Upper lobe of left lung (tissue), 6 donors: ENCODE measurements at regions not wholly inside any gene's neighbourhood (a gene's known extent, or its start where the extent isn't known, plus 50 kb on each side); places are given as distances from the start of the nearest gene placed in this dataset.

ENCODE experiments used
- ATAC-seq, 2 donors: fragments of 200-7000 bp; cut with Tn5 transposase; one replicate each; pipeline ENCODE4 v1.9.1; 2022; ENCODE audit warnings: mild to moderate bottlenecking in 2 of 2, moderate library complexity in 2 of 2; ENCODE audit not compliant: low FRiP score in 2 of 2
- DNase-seq, 2 donors: peaks; one replicate each; pipeline ENCODE4 v3.0.0-alpha.2; 2019 to 2020
- H3K27ac ChIP-seq, 4 donors: fragments of 200-600 bp; sonication (generic); one replicate each; pipeline ENCODE4 v1.5.1; 2016 to 2019
- H3K27me3 ChIP-seq, 4 donors: fragments of 200-600 bp; sonication (generic); one replicate each; pipeline ENCODE4 v1.5.1; 2017 to 2019
- H3K36me3 ChIP-seq, 4 donors: fragments of 200-600 bp; sonication (generic); one replicate each; pipeline ENCODE4 v1.5.1; 2016 to 2019
- H3K4me1 ChIP-seq, 4 donors: fragments of 200-600 bp; sonication (generic); one replicate each; pipeline ENCODE4 v1.5.1; 2018 to 2019
- H3K4me3 ChIP-seq, 4 donors: fragments of 200-600 bp; sonication (generic); one replicate each; pipeline ENCODE4 v1.5.1; 2017 to 2019; ENCODE audit warnings: mild to moderate bottlenecking in 2 of 4, moderate library complexity in 1 of 4
- H3K9me3 ChIP-seq, 4 donors: fragments of 200-600 bp; sonication (generic); one replicate each; pipeline ENCODE4 v1.5.1; 2018 to 2019
- CTCF ChIP-seq, 6 experiments: fragments of 450-650 bp in 4 of 6; fragments of 200-600 bp in 2 of 6; sonication (generic) in 2 of 6; IDR thresholded peaks; one replicate each; pipeline ENCODE4 v1.5.1; 2016 to 2019; ENCODE audit warnings: antibody characterized with exemption in 6 of 6
- EP300 ChIP-seq, 4 donors: sonication (generic); formaldehyde crosslinking; IDR thresholded peaks; one replicate each; pipeline ENCODE4 v1.5.1; 2017; ENCODE audit warnings: antibody characterized with exemption in 4 of 4, control low read depth in 2 of 4
- POLR2A ChIP-seq, 4 donors: fragments of 450-650 bp; IDR thresholded peaks; one replicate each; pipeline ENCODE4 v1.5.1; 2016 to 2017; ENCODE audit warnings: antibody characterized with exemption in 4 of 4, mild to moderate bottlenecking in 2 of 4
- POLR2AphosphoS5 ChIP-seq, 2 donors: sonication (generic); formaldehyde crosslinking; IDR thresholded peaks; one replicate each; pipeline ENCODE4 v1.5.1; 2017; ENCODE audit warnings: antibody characterized with exemption in 2 of 2
- WGBS, 2 donors: methylation state at CpG; one replicate each; pipeline ENCODE4 v1.1.5; 2017 to 2018; 5-methylcytosine and 5-hydroxymethylcytosine counted together
- donor health status: DM: no; HTN: no; CAD: no; lungs with moderate emphysema.
- donor health status: DM: no; HTN: yes; CAD: no; lungs with severe emphysema.

- Histone ChIP-seq H3K36me3 (peaks cover 7 to 42% (median 27%) of the 10 kb centered on the region in 4 donors), H3K27me3 (no peaks in the 10 kb centered on the region), H3K27ac (peak overlapping the region; percentile 72 to 87 (median 82)), H3K4me1 (peaks cover 65 to 77% (median 68%) of the 10 kb centered on the region in 4 donors), H3K9me3 (no peaks in the 10 kb centered on the region), H3K4me3 (peak overlapping the region in 1 of 4 donors; percentile 47)
- no peak for DNase-seq
- ATAC-seq = no peak
- WGBS, 2 donors = 93 to 96% methylated on average over 11 to 12 of the region's 12 CpGs
- no peak for TF ChIP-seq EP300 (IDR thresholded peaks at IDR 0.05)
- TF ChIP-seq CTCF (IDR thresholded peaks at IDR 0.05) = no peak
- no peak for TF ChIP-seq POLR2AphosphoS5 (IDR thresholded peaks at IDR 0.05)
- no peak for TF ChIP-seq POLR2A (IDR thresholded peaks at IDR 0.05)
These were observed 111.2 kb downstream of the NCOR2 start for GRCh38 chr12:124456133-124456651.

- Histone ChIP-seq H3K27ac (peak overlapping the region in 3 of 4 donors; percentile 80 to 87 (median 81)), H3K9me3 (no peaks in the 10 kb centered on the region), H3K36me3 (peaks cover 7 to 40% (median 27%) of the 10 kb centered on the region in 4 donors), H3K4me3 (no peak overlapping the region), H3K27me3 (no peaks in the 10 kb centered on the region), H3K4me1 (peaks cover 65 to 82% (median 68%) of the 10 kb centered on the region in 4 donors)
- DNase-seq (no peak), ATAC-seq (no peak)
- 86 to 88% methylated on average over 4 to 9 of the region's 9 CpGs for WGBS, 2 donors
- TF ChIP-seq CTCF (IDR thresholded peaks at IDR 0.05) = no peak
- no peak for TF ChIP-seq POLR2AphosphoS5 (IDR thresholded peaks at IDR 0.05)
- no peak for TF ChIP-seq POLR2A (IDR thresholded peaks at IDR 0.05)
- TF ChIP-seq EP300 (IDR thresholded peaks at IDR 0.05) = no peak
These were observed 112.1 kb downstream of the NCOR2 start for GRCh38 chr12:124455336-124455735.

- Histone ChIP-seq H3K9me3 (no peaks in the 10 kb centered on the region), H3K27me3 (no peaks in the 10 kb centered on the region), H3K4me3 (no peak overlapping the region), H3K36me3 (peaks cover 5 to 40% (median 26%) of the 10 kb centered on the region in 4 donors), H3K4me1 (peaks cover 65 to 82% (median 68%) of the 10 kb centered on the region in 4 donors), H3K27ac (peak overlapping the region; percentile 80 to 87 (median 82))
- ATAC-seq (no peak), DNase-seq (no peak)
- 52 to 57% methylated on average over 13 of the region's 13 CpGs for WGBS, 2 donors
- TF ChIP-seq POLR2A (IDR thresholded peaks at IDR 0.05) = no peak
- no peak for TF ChIP-seq CTCF (IDR thresholded peaks at IDR 0.05)
- TF ChIP-seq POLR2AphosphoS5 (IDR thresholded peaks at IDR 0.05) = no peak
- no peak for TF ChIP-seq EP300 (IDR thresholded peaks at IDR 0.05)
These were observed 112.7 kb downstream of the NCOR2 start for GRCh38 chr12:124454735-124455134.

DNA sequence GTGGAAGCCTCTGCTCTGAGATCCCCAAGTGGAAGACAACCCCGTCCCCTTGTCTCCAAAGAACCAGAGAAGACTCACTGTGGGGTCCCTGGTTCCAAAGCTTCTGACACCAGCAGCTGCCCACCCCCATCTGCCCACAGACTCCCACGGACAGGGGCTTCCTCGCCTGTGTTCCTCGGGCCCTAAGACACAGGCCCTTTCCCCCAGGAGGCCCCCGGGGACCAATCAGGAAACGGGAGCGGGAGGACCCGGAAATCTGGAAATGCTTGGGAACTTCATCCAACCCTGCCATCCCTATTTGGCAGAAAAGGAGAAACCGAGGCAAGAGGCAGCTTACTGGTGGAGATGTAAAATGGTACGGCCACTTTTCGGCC, 113.1 kb downstream of the NCOR2 start:
- peak overlapping the region; percentile 80 to 87 (median 82) for H3K27ac ChIP-seq
- DNase-seq (no peak), ATAC-seq (no peak)
- H3K4me1 ChIP-seq = peaks cover 65 to 82% (median 68%) of the 10 kb centered on the region in 4 donors
- H3K36me3 ChIP-seq = peaks cover 5 to 40% (median 28%) of the 10 kb centered on the region in 4 donors
- no peak overlapping the region for H3K4me3 ChIP-seq
- no peaks in the 10 kb centered on the region for H3K9me3 ChIP-seq
- no peak for TF ChIP-seq CTCF (IDR thresholded peaks at IDR 0.05)
- TF ChIP-seq EP300 (IDR thresholded peaks at IDR 0.05) = no peak
- TF ChIP-seq POLR2AphosphoS5 (IDR thresholded peaks at IDR 0.05) = no peak
- no peak for TF ChIP-seq POLR2A (IDR thresholded peaks at IDR 0.05)
- no peaks in the 10 kb centered on the region for H3K27me3 ChIP-seq
- WGBS, 2 donors = 61 to 85% methylated on average over 10 to 11 of the region's 11 CpGs
